WI38 (cell line): ENCODE measurements at regions not wholly inside any gene's neighbourhood (a gene's known extent, or its start where the extent isn't known, plus 50 kb on each side); places are given as distances from the start of the nearest gene placed in this dataset.

ENCODE experiments used
- H3K4me3 ChIP-seq: 2 replicates; pipeline ENCODE4 v1.5.1; 2011; ENCODE audit warnings: low read depth, mild to moderate bottlenecking, control low read depth, low read length
- TF ChIP-seq, protein P1 (sequence below): IDR thresholded peaks from 2 replicates; pipeline ENCODE4 v1.5.1; 2012; ENCODE audit warnings: low read depth, mild to moderate bottlenecking, control low read depth, low read length

DNA sequence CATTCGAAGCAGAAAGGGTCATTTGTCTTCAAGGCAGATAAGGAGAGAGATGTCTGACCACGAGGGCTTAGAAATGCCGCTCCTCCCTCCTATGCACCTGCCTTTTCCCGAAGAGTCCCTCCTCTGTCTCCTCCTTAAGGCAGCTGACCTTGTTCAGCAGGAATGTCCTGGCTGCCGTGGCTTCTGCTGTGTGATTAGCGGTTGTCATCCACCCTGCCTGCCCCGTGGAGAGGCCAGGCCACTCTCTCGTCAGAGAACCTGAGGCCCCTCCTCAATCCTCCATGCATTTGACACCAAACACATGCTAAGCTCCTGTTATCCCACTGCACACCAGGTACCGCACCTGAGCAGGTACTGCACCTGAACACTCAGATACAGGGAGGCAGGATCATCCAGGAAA, 834.6 kb downstream of the TBC1D22A start:
- TF ChIP-seq, protein P1, sequence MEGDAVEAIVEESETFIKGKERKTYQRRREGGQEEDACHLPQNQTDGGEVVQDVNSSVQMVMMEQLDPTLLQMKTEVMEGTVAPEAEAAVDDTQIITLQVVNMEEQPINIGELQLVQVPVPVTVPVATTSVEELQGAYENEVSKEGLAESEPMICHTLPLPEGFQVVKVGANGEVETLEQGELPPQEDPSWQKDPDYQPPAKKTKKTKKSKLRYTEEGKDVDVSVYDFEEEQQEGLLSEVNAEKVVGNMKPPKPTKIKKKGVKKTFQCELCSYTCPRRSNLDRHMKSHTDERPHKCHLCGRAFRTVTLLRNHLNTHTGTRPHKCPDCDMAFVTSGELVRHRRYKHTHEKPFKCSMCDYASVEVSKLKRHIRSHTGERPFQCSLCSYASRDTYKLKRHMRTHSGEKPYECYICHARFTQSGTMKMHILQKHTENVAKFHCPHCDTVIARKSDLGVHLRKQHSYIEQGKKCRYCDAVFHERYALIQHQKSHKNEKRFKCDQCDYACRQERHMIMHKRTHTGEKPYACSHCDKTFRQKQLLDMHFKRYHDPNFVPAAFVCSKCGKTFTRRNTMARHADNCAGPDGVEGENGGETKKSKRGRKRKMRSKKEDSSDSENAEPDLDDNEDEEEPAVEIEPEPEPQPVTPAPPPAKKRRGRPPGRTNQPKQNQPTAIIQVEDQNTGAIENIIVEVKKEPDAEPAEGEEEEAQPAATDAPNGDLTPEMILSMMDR, result no peak
- no peak overlapping the region for H3K4me3 ChIP-seq

DNA sequence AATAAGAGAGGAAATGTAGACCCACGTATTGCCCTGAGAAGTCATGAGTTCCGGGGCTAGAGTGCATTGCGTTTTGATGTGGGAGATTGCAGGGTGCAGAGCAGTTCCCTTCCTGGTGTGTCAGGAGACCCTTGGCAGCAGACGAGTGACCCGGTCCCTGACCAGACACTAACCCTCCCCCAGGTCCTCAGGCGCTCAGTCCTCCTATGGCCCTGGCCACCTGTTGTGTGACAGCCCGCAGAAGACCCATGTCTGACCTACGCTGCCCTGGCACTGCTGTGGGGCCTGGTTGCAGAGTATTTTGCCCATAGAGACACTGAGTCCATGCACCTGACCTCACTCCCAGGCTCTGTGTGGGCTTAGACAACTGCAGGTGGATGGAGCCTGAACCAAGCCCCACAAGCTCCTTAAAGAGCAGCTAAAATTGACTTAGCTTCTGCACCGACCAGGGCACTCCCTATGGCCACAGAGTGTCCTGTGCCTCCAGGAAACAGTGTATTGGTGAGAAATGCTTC, 833.8 kb downstream of the TBC1D22A start:
- H3K4me3 ChIP-seq, result no peak overlapping the region
- TF ChIP-seq, protein P1, result no peak

DNA sequence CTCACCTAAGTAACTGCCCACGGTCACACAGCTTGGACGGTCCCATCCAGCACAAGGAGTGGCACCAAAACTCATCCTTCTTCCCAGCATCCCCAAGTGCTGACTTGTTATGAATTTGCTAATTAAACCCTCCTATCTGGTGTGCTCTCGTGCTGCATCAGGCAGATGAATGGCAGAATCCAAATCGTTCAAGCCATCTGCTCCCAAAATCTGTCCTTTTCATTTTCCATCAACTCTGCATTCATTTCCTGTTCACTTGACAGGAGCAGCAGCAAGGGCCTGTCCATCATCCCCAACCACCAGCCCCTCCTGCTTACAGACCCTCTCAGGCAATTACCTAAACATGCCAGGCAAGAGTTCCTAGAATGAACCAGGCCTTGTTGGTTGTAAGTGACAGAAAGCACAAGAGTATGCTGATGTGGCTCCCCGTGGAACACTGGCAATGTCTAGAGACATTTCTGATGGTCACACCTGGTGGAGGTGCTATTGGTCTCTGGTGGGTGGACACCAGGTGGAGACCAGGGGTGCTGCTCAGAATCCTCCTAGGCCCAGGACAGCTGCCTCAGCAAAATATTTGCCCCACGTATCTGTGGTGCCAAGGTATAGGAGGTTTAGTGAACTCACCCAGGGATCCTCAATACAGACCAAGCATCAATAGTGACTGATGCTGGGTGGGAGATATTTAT, 832.5 kb downstream of the TBC1D22A start:
- no peak overlapping the region for H3K4me3 ChIP-seq
- TF ChIP-seq, protein P1, result no peak

DNA sequence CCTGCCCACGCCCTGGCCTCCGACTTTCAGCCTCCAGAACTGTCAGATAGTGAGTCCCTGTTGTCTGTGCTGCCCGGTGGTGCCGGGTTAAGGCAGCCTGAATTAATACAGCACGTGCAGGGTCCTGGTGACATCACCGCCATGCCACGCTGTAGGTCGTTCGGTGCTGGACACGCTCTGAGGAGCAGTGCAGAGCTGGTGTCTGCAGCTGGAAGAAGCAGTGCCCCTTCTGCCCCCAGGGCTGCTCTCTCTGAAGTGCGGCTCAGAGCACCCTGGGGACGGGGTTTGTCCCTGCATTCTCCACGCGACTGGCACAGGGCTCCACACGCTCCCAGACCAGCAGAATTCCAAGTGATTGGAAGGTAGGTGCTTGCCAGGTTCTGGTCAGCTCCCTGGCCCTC, 831.5 kb downstream of the TBC1D22A start:
- no peak overlapping the region for H3K4me3 ChIP-seq
- TF ChIP-seq, protein P1, result no peak

DNA sequence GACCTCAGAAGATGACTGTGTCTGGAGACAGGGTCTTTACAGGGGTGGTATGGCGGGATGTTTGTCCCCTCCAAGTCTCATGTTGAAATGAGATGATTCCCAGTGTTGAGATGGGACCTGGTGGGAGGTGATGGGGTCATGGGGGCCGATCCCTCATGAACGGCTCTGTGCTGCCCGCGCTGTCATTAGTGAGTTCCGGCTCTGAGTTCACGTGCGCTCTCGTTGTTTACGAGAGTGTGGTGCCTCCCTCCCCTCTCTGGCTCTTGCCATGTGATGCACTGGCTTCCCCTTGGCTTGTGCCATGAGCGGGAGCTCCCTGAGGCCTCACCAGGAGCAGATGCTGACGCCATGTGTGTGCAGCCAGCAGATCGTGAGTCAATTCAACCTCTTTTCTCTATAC, 830.8 kb downstream of the TBC1D22A start:
- no peak overlapping the region for H3K4me3 ChIP-seq
- TF ChIP-seq, protein P1, result no peak

DNA sequence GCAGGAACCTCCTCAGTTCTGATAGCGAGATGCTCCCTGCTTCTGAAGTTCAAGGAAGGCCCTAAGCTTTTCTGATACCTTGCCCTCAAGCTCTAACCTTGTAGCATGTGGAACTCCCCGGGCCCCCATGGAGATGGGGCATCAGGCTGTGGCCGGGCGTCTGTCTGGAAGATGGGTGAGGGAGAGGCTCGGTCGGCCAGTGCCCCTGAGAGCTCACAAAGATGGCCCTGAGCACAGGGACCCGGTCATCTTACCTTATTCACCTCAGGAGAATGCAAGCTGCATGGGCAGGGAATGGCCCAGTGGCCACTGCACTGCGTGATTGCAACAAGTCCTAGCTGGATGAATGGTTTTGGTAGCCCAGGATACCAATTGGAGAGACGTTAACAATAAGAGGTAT, 830.3 kb downstream of the TBC1D22A start:
- TF ChIP-seq, protein P1, result no peak
- no peak overlapping the region for H3K4me3 ChIP-seq

DNA sequence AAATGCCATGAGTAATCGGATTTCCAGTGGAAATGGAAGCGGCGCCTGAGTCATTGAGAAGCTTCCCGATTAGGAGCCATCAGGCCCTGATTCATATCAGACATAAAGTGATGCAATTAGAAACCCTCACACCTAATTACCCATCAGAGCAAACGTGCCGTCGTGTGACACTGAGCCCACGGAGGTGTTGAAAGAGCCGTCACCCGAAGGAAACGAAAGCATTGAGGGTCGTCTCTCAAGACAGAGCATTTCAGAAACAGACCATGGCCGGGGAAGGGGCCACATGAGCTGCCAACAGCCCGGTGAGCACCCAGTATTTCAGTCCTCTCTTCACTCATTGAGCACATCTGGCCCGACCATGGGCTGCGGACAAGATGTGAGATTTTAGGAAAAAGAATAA, 829.3 kb downstream of the TBC1D22A start:
- TF ChIP-seq, protein P1, result no peak

More for the DNA sequence above, 829.3 kb downstream of the TBC1D22A start:
- no peak overlapping the region for H3K4me3 ChIP-seq
